ENCODE measurements at regions not wholly inside any gene's neighbourhood (a gene's known extent, or its start where the extent isn't known, plus 50 kb on each side); places are given as distances from the start of the nearest gene placed in this dataset.
A peak's percentile ranks its signal among the peaks of the same experiment; 100 is the strongest.

DNA sequence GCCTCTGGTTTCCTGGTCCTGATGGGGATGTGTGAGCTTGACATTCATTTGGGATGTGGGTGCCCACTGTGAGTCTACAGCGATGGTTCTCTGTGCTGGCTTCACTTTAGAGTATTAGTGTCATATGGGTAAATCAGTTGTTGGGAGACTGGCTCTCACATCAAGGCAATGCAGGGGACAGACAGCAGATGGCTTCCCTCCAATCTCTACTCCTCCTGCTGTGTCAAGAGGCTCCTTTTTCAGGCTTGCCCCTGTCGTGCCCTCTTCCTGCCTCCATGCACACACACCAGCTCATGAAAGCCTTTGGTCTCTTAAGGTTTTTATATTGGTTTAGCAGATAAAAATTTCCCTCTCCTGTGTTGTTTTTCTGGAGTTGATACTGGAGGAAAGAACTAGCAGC, 315.6 kb downstream of the RDH14 start:
- Histone ChIP-seq H3K4me2 (ENCODE audit: control insufficient read depth, extremely low read depth, insufficient read depth, low read depth, low read length) (no peak overlapping the region), H3K4me1 (ENCODE audit: control insufficient read depth, extremely low read depth, insufficient read depth, low read length) (no peaks in the 10 kb centered on the region), H3K79me2 (ENCODE audit: control insufficient read depth, insufficient read depth, low read length) (no peaks in the 10 kb centered on the region), H2AFZ (ENCODE audit: control insufficient read depth, low read length) (no peak overlapping the region), H3K9me1 (ENCODE audit: control insufficient read depth, extremely low read depth, insufficient read depth, low read length) (no peaks in the 10 kb centered on the region), H3K4me3 (ENCODE audit: control insufficient read depth in 2 of 3, extremely low read depth in 1 of 3, insufficient read depth in 2 of 3, low read depth in 1 of 3, low read length in 3 of 3) (no peak overlapping the region), H3K36me3 (ENCODE audit: control insufficient read depth in 2 of 2, extremely low read depth in 1 of 2, insufficient read depth in 2 of 2, low read length in 2 of 2) (no peaks in the 10 kb centered on the region), H3K27ac (ENCODE audit: control insufficient read depth, insufficient read depth, low read length) (no peak overlapping the region), H3K9ac (ENCODE audit: control insufficient read depth, extremely low read depth, insufficient read depth, low read length) (no peak overlapping the region), H3K9me3 (ENCODE audit: control insufficient read depth, low read depth, low read length) (no peaks in the 10 kb centered on the region), H4K20me1 (ENCODE audit: control insufficient read depth, extremely low read depth, insufficient read depth, low read length) (no peaks in the 10 kb centered on the region), H3K27me3 (ENCODE audit: control insufficient read depth, extremely low read depth, insufficient read depth, low read length) (no peaks in the 10 kb centered on the region)
- TF ChIP-seq EZH2 (IDR thresholded peaks at IDR 0.05; ENCODE audit: low read length) (no peak), CTCF (optimal IDR thresholded peaks at IDR 0.05 in 1 of 3, IDR thresholded peaks at IDR 0.05 in 1 of 3, conservative IDR thresholded peaks at IDR 0.05 in 1 of 3; ENCODE audit: extremely low read depth in 1 of 3, insufficient read depth in 2 of 3, low read length in 3 of 3) (peak in 1 of 3 experiments; percentile 5)
- dilution Hi-C loops (cut with MboI; ENCODE audit: extremely low pct_ligation_motif_present, low sequenced_read_pairs) = no loop called here
- FAIRE-seq (no peak), DNase-seq (ENCODE audit: low read depth, low spot score) (no peak)

DNA sequence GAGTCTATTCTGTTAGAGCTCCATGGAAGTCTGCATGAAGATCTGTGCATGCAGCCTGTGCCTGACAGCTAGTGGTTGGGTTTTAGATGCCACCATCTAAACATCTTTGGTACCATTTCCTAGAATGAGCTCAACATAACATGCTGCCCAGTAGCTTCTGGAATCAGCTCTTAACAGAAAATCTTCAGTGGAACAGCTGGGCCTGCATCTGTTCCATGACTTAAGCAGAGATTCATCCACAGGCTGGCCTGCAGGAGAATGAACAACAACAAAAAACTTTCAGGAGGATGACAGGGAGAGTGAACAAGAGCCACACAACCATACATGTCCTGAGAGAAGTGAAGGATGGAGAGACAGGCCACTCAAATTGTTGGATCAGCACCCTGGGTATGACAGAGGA, 316.6 kb downstream of the RDH14 start:
- dilution Hi-C loops (cut with MboI; ENCODE audit: extremely low pct_ligation_motif_present, low sequenced_read_pairs) = no loop called here

More for the DNA sequence above, 316.6 kb downstream of the RDH14 start:
- TF ChIP-seq EZH2 (IDR thresholded peaks at IDR 0.05; ENCODE audit: low read length) (no peak), CTCF (optimal IDR thresholded peaks at IDR 0.05 in 1 of 3, IDR thresholded peaks at IDR 0.05 in 1 of 3, conservative IDR thresholded peaks at IDR 0.05 in 1 of 3; ENCODE audit: extremely low read depth in 1 of 3, insufficient read depth in 2 of 3, low read length in 3 of 3) (no peak)
- H3K79me2 ChIP-seq (ENCODE audit: control insufficient read depth, insufficient read depth, low read length) = no peaks in the 10 kb centered on the region
- no peaks in the 10 kb centered on the region for H3K27me3 ChIP-seq (ENCODE audit: control insufficient read depth, extremely low read depth, insufficient read depth, low read length)
- no peak overlapping the region for H3K4me2 ChIP-seq (ENCODE audit: control insufficient read depth, extremely low read depth, insufficient read depth, low read depth, low read length)
- H3K9ac ChIP-seq (ENCODE audit: control insufficient read depth, extremely low read depth, insufficient read depth, low read length) = no peak overlapping the region
- no peak overlapping the region for H3K4me3 ChIP-seq (ENCODE audit: control insufficient read depth in 2 of 3, extremely low read depth in 1 of 3, insufficient read depth in 2 of 3, low read depth in 1 of 3, low read length in 3 of 3)
- H3K4me1 ChIP-seq (ENCODE audit: control insufficient read depth, extremely low read depth, insufficient read depth, low read length) = no peaks in the 10 kb centered on the region
- no peaks in the 10 kb centered on the region for H3K9me1 ChIP-seq (ENCODE audit: control insufficient read depth, extremely low read depth, insufficient read depth, low read length)
- H4K20me1 ChIP-seq (ENCODE audit: control insufficient read depth, extremely low read depth, insufficient read depth, low read length) = no peaks in the 10 kb centered on the region
- no peak overlapping the region for H2AFZ ChIP-seq (ENCODE audit: control insufficient read depth, low read length)
- H3K27ac ChIP-seq (ENCODE audit: control insufficient read depth, insufficient read depth, low read length) = no peak overlapping the region
- FAIRE-seq = no peak
- H3K9me3 ChIP-seq (ENCODE audit: control insufficient read depth, low read depth, low read length) = no peaks in the 10 kb centered on the region
- H3K36me3 ChIP-seq (ENCODE audit: control insufficient read depth in 2 of 2, extremely low read depth in 1 of 2, insufficient read depth in 2 of 2, low read length in 2 of 2) = no peaks in the 10 kb centered on the region
- DNase-seq (ENCODE audit: low read depth, low spot score) = no peak

Data from keratinocyte (primary cell).